ENCODE measurements at regions not wholly inside any gene's neighbourhood (a gene's known extent, or its start where the extent isn't known, plus 50 kb on each side); places are given as distances from the start of the nearest gene placed in this dataset.
"Not testable (repeated sequence)": the region's sequence is repeated elsewhere in the genome, so short reads cannot be mapped to it uniquely, and the experiment has no call there.

- H3K27me3 Mint-ChIP-seq (ENCODE audit: insufficient read depth, low read depth) = peaks cover 3% of the 10 kb centered on the region
- Histone ChIP-seq H3K9ac (no peak overlapping the region), H3K9me3 (ENCODE audit: low read depth) (no peaks in the 10 kb centered on the region), H2AFZ (replicated peaks) (no peak overlapping the region), H3K4me2 (no peak overlapping the region), H3K27ac (no peak overlapping the region), H4K20me1 (ENCODE audit: low read depth) (no peaks in the 10 kb centered on the region), H3K4me3 (no peak overlapping the region), H3K36me3 (no peaks in the 10 kb centered on the region), H3F3A (ENCODE audit: low read depth) (no peaks in the 10 kb centered on the region), H3K27me3 (no peaks in the 10 kb centered on the region), H3K4me1 (no peaks in the 10 kb centered on the region), H3K79me2 (ENCODE audit: low read depth) (no peaks in the 10 kb centered on the region)
- no peak overlapping the region for H3K4me3 Mint-ChIP-seq
- peaks cover 11% of the 10 kb centered on the region for H3K9me3 Mint-ChIP-seq
- H3K27ac Mint-ChIP-seq = no peak overlapping the region
- DNase-seq (ENCODE audit: low spot score) = no peak
- H3K4me1 Mint-ChIP-seq = no peaks in the 10 kb centered on the region
- TF ChIP-seq EZH2 (IDR thresholded peaks at IDR 0.05) (no peak), EZH2phosphoT487 (IDR thresholded peaks at IDR 0.05) (no peak), CTCF (IDR thresholded peaks at IDR 0.05) (no peak)
- no peaks in the 10 kb centered on the region for H3K36me3 Mint-ChIP-seq
These were observed 143.9 kb upstream of the SLC1A3 start for GRCh38 chr5:36462295-36463021.

- not testable (repeated sequence) for H3K79me2 ChIP-seq (ENCODE audit: low read depth); H3K27me3 Mint-ChIP-seq (ENCODE audit: insufficient read depth, low read depth); H3K27ac ChIP-seq; H3K9me3 ChIP-seq (ENCODE audit: low read depth); H3F3A ChIP-seq (ENCODE audit: low read depth); H3K4me1 ChIP-seq; H4K20me1 ChIP-seq (ENCODE audit: low read depth); H3K4me3 Mint-ChIP-seq; DNase-seq (ENCODE audit: low spot score); H3K27ac Mint-ChIP-seq; H3K4me1 Mint-ChIP-seq; H3K9ac ChIP-seq; H3K36me3 Mint-ChIP-seq; H3K27me3 ChIP-seq; H3K36me3 ChIP-seq; H3K4me2 ChIP-seq; H3K4me3 ChIP-seq; H2AFZ ChIP-seq (replicated peaks)
- H3K9me3 Mint-ChIP-seq = peaks cover 11% of the 10 kb centered on the region
These were observed 130.5 kb upstream of the SLC1A3 start for GRCh38 chr5:36475942-36476341.

GRCh38 chr5:36478646-36479317 is 127.6 kb upstream of the SLC1A3 start:
- Histone ChIP-seq H3K9me3 (ENCODE audit: low read depth) (no peaks in the 10 kb centered on the region), H3K4me2 (no peak overlapping the region), H3K79me2 (ENCODE audit: low read depth) (no peaks in the 10 kb centered on the region), H3K4me1 (no peaks in the 10 kb centered on the region), H4K20me1 (ENCODE audit: low read depth) (no peaks in the 10 kb centered on the region), H3K9ac (no peak overlapping the region), H3K4me3 (no peak overlapping the region), H3K27ac (no peak overlapping the region), H2AFZ (replicated peaks) (no peak overlapping the region), H3F3A (ENCODE audit: low read depth) (no peaks in the 10 kb centered on the region), H3K36me3 (no peaks in the 10 kb centered on the region), H3K27me3 (no peaks in the 10 kb centered on the region)
- H3K27ac Mint-ChIP-seq = no peak overlapping the region
- peaks cover 6% of the 10 kb centered on the region for H3K27me3 Mint-ChIP-seq (ENCODE audit: insufficient read depth, low read depth)
- DNase-seq (ENCODE audit: low spot score) = no peak
- H3K9me3 Mint-ChIP-seq = peaks cover 11% of the 10 kb centered on the region
- no peak overlapping the region for H3K4me3 Mint-ChIP-seq
- no peaks in the 10 kb centered on the region for H3K4me1 Mint-ChIP-seq
- no peak for TF ChIP-seq CTCF (IDR thresholded peaks at IDR 0.05)
- TF ChIP-seq EZH2phosphoT487 (IDR thresholded peaks at IDR 0.05) = no peak
- H3K36me3 Mint-ChIP-seq = no peaks in the 10 kb centered on the region

GRCh38 chr5:36481454-36482120 is 124.8 kb upstream of the SLC1A3 start:
- Histone ChIP-seq H3F3A (ENCODE audit: low read depth) (no peaks in the 10 kb centered on the region), H3K27ac (no peak overlapping the region), H3K4me3 (no peak overlapping the region), H3K9me3 (ENCODE audit: low read depth) (no peaks in the 10 kb centered on the region), H3K79me2 (ENCODE audit: low read depth) (no peaks in the 10 kb centered on the region), H4K20me1 (ENCODE audit: low read depth) (no peaks in the 10 kb centered on the region), H2AFZ (replicated peaks) (no peak overlapping the region), H3K4me1 (no peaks in the 10 kb centered on the region), H3K36me3 (no peaks in the 10 kb centered on the region), H3K9ac (no peak overlapping the region), H3K27me3 (no peaks in the 10 kb centered on the region), H3K4me2 (no peak overlapping the region)
- Mint-ChIP-seq H3K4me1 (no peaks in the 10 kb centered on the region), H3K27ac (no peak overlapping the region), H3K4me3 (no peak overlapping the region), H3K9me3 (no peaks in the 10 kb centered on the region), H3K27me3 (ENCODE audit: insufficient read depth, low read depth) (no peaks in the 10 kb centered on the region), H3K36me3 (no peaks in the 10 kb centered on the region)
- no peak for DNase-seq (ENCODE audit: low spot score)
- no peak for TF ChIP-seq CTCF (IDR thresholded peaks at IDR 0.05)
- TF ChIP-seq EZH2 (IDR thresholded peaks at IDR 0.05) = no peak
- TF ChIP-seq EZH2phosphoT487 (IDR thresholded peaks at IDR 0.05) = no peak

Measured in neural progenitor cell (in vitro differentiated cells).